ENCODE measurements at regions not wholly inside any gene's neighbourhood (a gene's known extent, or its start where the extent isn't known, plus 50 kb on each side); places are given as distances from the start of the nearest gene placed in this dataset.

DNA sequence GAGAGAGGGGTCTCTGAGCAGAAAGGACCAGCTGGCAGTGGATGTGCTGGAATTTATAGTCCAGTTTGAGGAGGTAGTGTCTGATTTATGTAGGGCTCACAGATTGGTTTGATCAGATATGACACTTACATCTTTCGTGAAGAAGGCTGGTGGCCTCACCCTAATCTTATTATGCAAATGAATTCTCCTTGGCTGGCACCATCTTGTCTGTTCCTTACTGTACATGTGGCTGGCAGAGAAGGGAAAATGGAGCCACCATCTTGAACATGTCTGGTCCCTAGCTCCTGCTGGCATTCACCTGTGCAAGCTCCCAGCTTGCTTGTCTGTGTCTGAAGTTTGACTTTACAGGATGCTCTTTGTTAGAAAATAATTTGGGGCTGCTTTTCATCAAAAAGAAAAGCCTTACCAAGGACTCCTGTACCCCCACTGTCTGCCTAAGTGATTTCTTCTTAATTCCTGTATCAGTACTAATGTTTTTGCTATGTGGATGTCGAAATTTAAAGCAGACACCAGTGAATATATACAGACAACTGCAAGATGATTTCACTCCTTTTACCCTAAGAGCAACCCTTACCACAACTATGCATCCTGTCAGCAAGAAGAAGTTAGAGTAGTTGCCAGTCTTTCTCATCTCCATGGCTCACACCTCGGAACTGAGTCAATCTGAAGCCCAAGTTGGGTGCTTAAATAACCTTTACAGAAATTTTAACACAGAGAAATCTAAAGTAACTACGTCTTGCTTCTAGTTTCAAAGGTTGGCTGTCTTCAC lies 322.0 kb upstream of the SEMA3D start:
- Mint-ChIP-seq H3K9me3 (peaks cover 27% of the 10 kb centered on the region), H3K4me3 (no peak overlapping the region), H3K27ac (no peak overlapping the region), H3K4me1 (peaks cover 26% of the 10 kb centered on the region), H3K27me3 (ENCODE audit: low read depth) (no peaks in the 10 kb centered on the region), H3K36me3 (peaks cover 8% of the 10 kb centered on the region)
- TF ChIP-seq CTCF (IDR thresholded peaks at IDR 0.05; ENCODE audit: unreplicated experiment): no peak
- DNase-seq (ENCODE audit: low spot score in 2 of 2, unreplicated experiment in 2 of 2): no peak

DNA sequence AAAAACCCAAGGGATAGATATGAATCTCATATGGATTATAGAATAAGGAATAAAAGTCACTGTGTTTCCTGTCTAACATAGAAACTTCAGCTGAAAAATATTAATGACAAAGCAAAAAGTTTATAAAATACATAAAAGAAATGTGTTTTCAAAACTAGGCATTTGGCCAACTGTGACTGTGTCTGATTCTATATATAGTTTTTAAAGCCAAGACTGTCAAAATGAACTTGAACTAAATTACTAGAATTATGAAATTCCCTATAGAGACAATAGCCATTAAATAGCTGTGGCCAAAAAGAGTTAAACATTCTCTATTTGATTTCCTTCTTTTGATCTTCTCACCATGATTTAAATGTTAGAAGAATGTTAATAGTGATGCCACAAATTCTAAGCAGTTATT lies 311.2 kb upstream of the SEMA3D start:
- H3K36me3 Mint-ChIP-seq: peaks cover 6% of the 10 kb centered on the region
- peaks cover 10% of the 10 kb centered on the region for H3K9me3 Mint-ChIP-seq
- H3K4me3 Mint-ChIP-seq: no peak overlapping the region
- no peak for DNase-seq (ENCODE audit: low spot score in 2 of 2, unreplicated experiment in 2 of 2)
- H3K27ac Mint-ChIP-seq: peak overlapping the region; percentile 47
- peaks cover 29% of the 10 kb centered on the region for H3K4me1 Mint-ChIP-seq
- TF ChIP-seq CTCF (IDR thresholded peaks at IDR 0.05; ENCODE audit: unreplicated experiment): no peak
- H3K27me3 Mint-ChIP-seq (ENCODE audit: low read depth): no peaks in the 10 kb centered on the region

GRCh38 chr7:85489498-85489897 lies 302.6 kb upstream of the SEMA3D start:
- no peak for DNase-seq (ENCODE audit: low spot score in 2 of 2, unreplicated experiment in 2 of 2)
- H3K4me3 Mint-ChIP-seq: no peak overlapping the region
- H3K27ac Mint-ChIP-seq: no peak overlapping the region
- peaks cover 4% of the 10 kb centered on the region for H3K4me1 Mint-ChIP-seq
- peaks cover 20% of the 10 kb centered on the region for H3K9me3 Mint-ChIP-seq
- H3K36me3 Mint-ChIP-seq: peaks cover 5% of the 10 kb centered on the region
- TF ChIP-seq CTCF (IDR thresholded peaks at IDR 0.05; ENCODE audit: unreplicated experiment): no peak
- H3K27me3 Mint-ChIP-seq (ENCODE audit: low read depth): no peaks in the 10 kb centered on the region

DNA sequence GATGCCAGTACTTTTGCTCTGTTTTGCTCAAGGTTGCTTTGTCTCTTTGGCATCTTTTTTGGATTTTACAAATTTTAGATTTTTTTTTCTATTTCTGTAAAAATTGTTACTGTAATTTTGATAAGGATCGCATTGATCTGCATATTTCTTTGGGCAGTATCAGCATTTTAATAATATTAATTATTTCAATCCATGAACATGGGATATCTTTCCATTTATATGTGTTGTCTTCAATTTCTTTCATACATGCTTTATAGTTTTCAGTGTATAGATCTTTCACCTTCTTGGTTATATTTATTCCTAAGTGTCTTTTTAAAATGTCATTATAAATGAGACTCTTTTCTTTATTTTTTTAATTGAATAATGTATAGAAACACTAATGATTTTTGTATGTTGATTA lies 301.6 kb upstream of the SEMA3D start:
- DNase-seq (ENCODE audit: low spot score in 2 of 2, unreplicated experiment in 2 of 2): no peak
- no peak for TF ChIP-seq CTCF (IDR thresholded peaks at IDR 0.05; ENCODE audit: unreplicated experiment)
- Mint-ChIP-seq H3K27me3 (ENCODE audit: low read depth) (no peaks in the 10 kb centered on the region), H3K27ac (no peak overlapping the region), H3K4me1 (peaks cover 5% of the 10 kb centered on the region), H3K36me3 (peaks cover 5% of the 10 kb centered on the region), H3K9me3 (peaks cover 20% of the 10 kb centered on the region), H3K4me3 (no peak overlapping the region)

GRCh38 chr7:85483177-85483576 lies 296.3 kb upstream of the SEMA3D start:
- Mint-ChIP-seq H3K9me3 (peaks cover 11% of the 10 kb centered on the region), H3K27ac (peak overlapping the region; percentile 40), H3K4me3 (no peak overlapping the region), H3K4me1 (peaks cover 30% of the 10 kb centered on the region), H3K36me3 (peaks cover 4% of the 10 kb centered on the region), H3K27me3 (ENCODE audit: low read depth) (no peaks in the 10 kb centered on the region)
- DNase-seq (ENCODE audit: low spot score in 2 of 2, unreplicated experiment in 2 of 2): no peak
- no peak for TF ChIP-seq CTCF (IDR thresholded peaks at IDR 0.05; ENCODE audit: unreplicated experiment)
